GM19351 (cell line): ENCODE measurements at regions not wholly inside any gene's neighbourhood (a gene's known extent, or its start where the extent isn't known, plus 50 kb on each side); places are given as distances from the start of the nearest gene placed in this dataset.
"Not testable (repeated sequence)": the region's sequence is repeated elsewhere in the genome, so short reads cannot be mapped to it uniquely, and the experiment has no call there.

Source experiments
- ATAC-seq: cut with Tn5 transposase; IDR thresholded peaks from one replicate; pipeline ENCODE4 v1.9.1; 2021; ENCODE audit warnings: mild to moderate bottlenecking, moderate library complexity; ENCODE audit not compliant: unreplicated experiment

DNA sequence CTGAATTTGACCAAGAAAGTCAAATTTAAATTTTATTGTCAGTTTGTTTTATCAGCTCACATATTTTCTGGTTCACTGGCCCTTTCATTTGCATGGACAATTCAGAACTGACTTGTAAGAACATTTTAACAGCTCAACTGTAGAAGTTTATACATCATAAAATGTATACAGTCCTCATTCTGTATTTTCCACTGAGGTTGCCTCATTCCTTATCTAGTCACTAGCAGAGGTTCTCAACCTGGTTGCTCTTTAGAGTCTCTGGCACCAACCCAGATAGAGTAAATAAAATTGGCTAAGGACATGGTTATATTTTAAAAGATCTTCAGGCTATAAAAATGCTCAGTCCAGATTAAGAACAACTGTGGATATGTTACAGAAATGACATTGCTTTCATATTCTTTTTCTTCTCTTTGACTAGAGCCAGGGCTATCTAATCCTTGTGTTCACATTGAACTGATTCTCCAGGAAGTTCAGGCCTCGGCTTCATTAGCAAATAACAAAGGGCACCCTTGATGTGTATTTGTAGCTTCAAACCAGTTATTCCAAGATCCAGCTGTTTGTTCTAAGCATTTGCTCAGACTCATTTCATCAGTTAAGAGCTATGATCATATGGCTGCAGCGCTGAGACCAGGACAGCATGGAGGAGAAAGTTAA lies 782.5 kb downstream of the ETS1 start:
- ATAC-seq, result no peak

- ATAC-seq, result no peak
These were observed 783.6 kb downstream of the ETS1 start for GRCh38 chr11:127803755-127804154.

DNA sequence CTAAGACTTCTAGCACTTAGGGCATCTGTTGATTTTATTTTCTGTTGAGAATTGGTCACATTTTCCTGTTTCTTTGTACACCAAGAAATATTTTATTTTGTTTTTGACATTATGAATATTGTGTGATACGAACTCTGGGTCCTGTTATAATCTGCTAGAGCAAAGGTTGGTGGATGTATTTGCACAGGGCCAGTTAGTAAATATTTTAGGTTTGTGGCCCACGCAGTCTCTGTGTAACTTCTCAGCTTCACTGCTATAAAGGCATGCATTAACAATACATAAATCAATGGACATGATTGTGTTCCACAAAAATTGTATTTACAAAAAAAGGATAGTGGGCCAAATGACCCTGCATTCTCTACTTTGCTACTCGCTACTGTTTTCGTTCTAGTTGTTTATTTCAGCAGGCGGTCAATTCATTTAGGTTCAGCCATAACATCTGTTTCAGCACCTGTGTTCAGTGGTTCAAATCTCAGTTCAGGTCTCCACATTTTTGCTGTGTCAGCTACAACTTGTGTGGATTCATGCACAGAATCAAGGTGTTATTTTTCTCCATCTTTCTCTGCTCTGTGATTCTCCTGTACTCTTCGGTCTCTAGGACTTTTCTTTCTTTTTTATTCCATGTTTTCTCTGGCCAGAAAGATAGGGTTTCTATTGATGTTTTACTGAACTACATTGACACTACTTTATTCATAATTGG lies 786.2 kb downstream of the ETS1 start:
- no peak for ATAC-seq

- ATAC-seq, result no peak
These were observed 792.0 kb downstream of the ETS1 start for GRCh38 chr11:127795326-127795725.

GRCh38 chr11:127791844-127792243 lies 791.3 kb upstream of the KIRREL3 start:
- no peak for ATAC-seq

DNA sequence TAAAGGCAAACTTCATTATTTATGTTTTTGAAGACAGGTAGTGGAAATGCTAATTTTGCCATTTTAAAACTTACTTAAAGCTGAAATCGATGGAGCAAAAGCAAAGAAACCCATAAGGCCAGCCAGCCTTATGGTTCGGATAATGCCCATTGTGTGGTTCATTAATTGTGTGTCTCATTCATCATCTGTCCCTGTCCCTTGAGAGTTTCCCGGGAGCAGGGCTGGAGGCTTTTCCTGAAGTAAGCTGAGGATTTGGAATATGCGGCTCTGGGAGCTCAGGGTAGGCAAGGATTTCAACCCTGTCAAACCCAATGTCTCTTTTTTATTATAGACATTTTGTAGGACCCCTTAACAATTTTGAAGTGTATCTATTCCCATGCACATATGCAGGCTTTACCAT lies 790.0 kb upstream of the KIRREL3 start:
- ATAC-seq, result no peak

- peak; percentile 71 for ATAC-seq
These were observed 789.4 kb upstream of the KIRREL3 start for GRCh38 chr11:127789927-127790326.

DNA sequence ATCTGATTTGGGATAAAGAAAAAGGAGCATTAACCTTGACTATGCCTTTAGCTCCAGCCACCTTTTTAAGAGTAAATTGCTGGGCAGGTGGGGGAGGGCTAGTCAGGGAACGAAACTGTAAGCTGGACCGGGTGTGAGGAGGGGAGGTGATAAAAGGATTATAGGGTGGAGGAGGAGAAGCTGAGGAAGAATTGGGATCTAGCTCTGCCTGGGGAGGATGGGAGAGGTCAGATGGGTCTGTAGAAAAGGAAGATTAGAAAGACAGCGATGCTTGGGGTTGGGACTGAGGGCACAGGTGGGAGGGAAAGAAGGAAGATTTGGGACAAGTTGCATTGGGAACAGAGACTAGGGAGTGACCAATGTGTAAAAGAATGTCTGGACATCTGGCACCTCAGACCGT lies 772.4 kb upstream of the KIRREL3 start:
- not testable (repeated sequence) for ATAC-seq

- not testable (repeated sequence) for ATAC-seq
These were observed 768.4 kb upstream of the KIRREL3 start for GRCh38 chr11:127768931-127769330.

DNA sequence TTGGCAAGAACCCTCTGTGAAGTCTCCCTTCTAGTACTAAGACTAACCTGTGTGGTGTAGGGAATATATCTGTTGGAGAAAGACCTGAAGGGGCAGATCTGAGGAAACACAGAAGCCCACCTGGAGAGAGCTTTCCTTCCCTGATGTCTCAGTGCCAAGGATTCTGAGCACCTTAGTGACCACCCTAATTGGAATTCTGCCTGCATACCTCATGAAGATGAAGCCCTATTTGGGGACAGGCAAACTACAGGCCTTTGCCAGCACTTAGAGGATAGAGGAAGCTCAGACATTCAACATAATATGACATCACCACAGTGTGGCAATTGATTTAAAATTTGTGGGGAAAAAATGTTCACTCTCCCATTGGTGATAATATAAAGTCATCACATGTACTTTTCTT lies 766.2 kb upstream of the KIRREL3 start:
- ATAC-seq, result no peak

GRCh38 chr11:127738771-127739286 lies 738.3 kb upstream of the KIRREL3 start:
- ATAC-seq, result no peak

GRCh38 chr11:127737499-127737898 lies 736.9 kb upstream of the KIRREL3 start:
- ATAC-seq, result no peak

DNA sequence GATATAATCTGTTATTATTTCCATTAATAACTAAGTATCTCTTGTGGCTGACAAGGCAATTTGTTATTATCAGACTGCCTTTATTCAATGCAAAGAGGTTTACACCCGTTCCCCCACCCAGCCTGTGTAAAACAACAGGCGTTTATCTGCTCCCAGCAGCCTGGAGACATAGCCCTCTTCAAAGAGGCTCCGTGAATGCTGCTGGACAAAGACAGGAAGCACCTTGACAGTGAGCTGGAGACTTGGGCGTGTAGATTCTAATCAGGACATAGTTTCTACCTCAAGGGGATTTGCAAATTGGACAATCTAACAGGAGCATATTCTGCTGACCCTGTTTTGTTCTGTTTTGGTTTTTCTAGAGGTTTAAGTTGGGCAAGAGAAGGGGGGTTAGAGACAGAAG lies 733.0 kb upstream of the KIRREL3 start:
- ATAC-seq, result no peak

- ATAC-seq, result no peak
These were observed 725.8 kb upstream of the KIRREL3 start for GRCh38 chr11:127726367-127726766.

DNA sequence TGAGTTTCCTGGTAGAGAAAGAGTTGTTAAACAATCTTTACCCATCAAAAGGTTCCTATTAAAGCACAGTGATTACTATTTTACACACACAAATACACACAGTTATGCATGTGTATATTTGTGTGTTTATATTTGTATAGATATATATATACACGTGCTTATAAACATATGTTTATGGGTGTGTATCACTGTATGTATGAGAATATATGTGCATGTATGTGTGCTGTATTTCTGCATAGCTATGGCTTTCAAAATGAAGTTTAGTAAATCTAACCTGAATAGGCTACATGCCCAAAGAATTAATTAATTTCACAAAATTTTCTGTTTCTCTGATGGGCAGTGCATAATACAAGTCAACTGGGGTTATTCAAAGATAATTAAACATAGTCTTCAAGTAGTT lies 723.1 kb upstream of the KIRREL3 start:
- no peak for ATAC-seq

DNA sequence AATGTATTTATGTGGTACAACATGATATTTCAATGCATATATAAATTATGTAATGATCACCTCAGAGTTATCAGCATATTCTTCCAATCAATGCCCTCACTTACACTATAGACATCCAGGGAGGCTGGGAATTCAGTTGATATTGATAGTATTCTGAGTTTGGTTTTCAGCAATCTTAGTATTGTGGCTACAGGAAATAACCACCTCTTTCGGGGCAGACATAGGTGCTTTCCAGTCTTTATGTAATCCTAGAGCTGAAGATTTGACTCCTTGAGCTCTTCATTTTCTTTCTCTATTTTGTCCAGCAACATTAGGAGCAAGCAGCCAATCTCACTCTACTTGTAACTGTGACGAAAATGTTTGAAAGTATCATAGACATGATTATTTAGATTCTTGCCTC lies 712.7 kb upstream of the KIRREL3 start:
- no peak for ATAC-seq

GRCh38 chr11:127711748-127712147 lies 711.2 kb upstream of the KIRREL3 start:
- ATAC-seq, result no peak

DNA sequence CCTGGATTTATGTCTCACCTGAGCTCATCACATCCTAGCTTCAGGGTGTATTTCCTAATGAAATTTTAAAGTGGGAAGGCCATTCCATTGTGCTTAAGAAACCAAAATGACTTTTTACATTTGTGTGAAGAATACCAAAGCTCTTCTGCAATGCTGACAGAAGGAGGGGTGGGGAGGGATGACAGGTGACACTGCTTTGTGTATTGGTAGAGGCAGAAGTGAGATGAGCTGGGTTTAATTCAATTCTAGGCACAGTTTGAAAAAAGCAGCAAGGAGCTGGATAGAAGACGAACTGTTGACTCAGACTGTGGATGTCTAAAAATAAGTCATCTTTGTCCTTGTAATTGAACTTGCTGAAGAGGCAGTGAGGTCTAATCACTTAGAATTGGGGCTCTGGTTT lies 710.3 kb upstream of the KIRREL3 start:
- no peak for ATAC-seq

GRCh38 chr11:127709960-127710359 lies 709.4 kb upstream of the KIRREL3 start:
- ATAC-seq, result no peak

DNA sequence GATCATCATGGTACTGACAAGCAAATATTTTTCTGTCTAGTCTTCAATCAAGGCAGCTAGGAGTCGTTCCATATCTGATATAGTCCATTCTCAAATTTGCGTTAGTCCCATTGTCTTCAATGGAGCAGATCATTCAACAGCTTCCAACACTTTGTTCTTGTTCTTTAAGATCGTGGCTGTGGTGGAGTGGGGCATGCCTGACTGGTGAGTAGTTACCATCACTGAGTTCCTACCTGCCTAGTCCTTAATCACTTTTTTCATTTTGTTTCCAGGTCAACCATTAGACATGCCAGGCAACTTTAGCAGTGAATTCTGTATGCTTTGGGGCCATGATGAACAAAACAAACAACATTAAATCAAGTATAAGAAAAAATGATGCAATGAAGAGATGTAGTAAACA lies 693.1 kb upstream of the KIRREL3 start:
- no peak for ATAC-seq

DNA sequence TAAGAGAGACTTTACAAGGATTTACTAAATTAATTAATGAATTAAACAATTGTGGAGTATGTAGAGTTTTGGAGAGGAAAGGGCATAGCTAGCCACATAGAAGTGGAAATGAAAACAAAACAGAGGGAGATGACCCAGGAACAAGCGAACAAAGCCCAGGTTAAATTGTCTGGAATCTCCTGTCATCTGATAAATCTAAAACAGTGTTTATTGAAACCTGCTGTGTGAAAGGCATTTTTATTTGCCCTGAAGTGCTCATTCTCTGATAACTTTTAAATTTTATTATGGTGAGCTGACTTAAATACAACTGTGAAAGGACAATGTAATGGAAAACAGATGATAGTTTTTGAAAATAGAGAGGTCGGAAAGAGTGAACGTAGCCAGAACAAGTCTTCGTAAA lies 682.8 kb upstream of the KIRREL3 start:
- no peak for ATAC-seq

- no peak for ATAC-seq
These were observed 679.4 kb upstream of the KIRREL3 start for GRCh38 chr11:127679816-127680545.
